ENCODE measurements at regions not wholly inside any gene's neighbourhood (a gene's known extent, or its start where the extent isn't known, plus 50 kb on each side); places are given as distances from the start of the nearest gene placed in this dataset.

- no peak for TF ChIP-seq POLR2A (IDR thresholded peaks at IDR 0.05)
- no peak for TF ChIP-seq CTCF (IDR thresholded peaks at IDR 0.05)
Measured at GRCh38 chr18:40851014-40851429, 1104.0 kb upstream of the PIK3C3 start.

Data from testis (tissue), 2 donors.